LNCAP (cell line): ENCODE measurements at regions not wholly inside any gene's neighbourhood (a gene's known extent, or its start where the extent isn't known, plus 50 kb on each side); places are given as distances from the start of the nearest gene placed in this dataset.

Experiments
- CTCF ChIP-seq: fragments of 450-650 bp; IDR thresholded peaks from 2 replicates; pipeline ENCODE4 v1.5.1; 2017; ENCODE audit warnings: mild to moderate bottlenecking

- no peak for TF ChIP-seq CTCF
These were observed 163.6 kb downstream of the PLPP3 start for GRCh38 chr1:56415720-56416119.

- TF ChIP-seq CTCF = no peak
These were observed 164.1 kb downstream of the PLPP3 start for GRCh38 chr1:56415258-56415657.

- TF ChIP-seq CTCF = no peak
These were observed 164.6 kb downstream of the PLPP3 start for GRCh38 chr1:56414728-56415224.

GRCh38 chr1:56413671-56414199 lies 165.6 kb downstream of the PLPP3 start:
- TF ChIP-seq CTCF = no peak

- TF ChIP-seq CTCF = no peak
These were observed 167.7 kb downstream of the PLPP3 start for GRCh38 chr1:56411484-56412180.

- TF ChIP-seq CTCF = no peak
These were observed 168.3 kb downstream of the PLPP3 start for GRCh38 chr1:56411021-56411420.

- no peak for TF ChIP-seq CTCF
These were observed 169.0 kb downstream of the PLPP3 start for GRCh38 chr1:56410405-56410804.
